Loucy (cell line): ENCODE measurements at regions not wholly inside any gene's neighbourhood (a gene's known extent, or its start where the extent isn't known, plus 50 kb on each side); places are given as distances from the start of the nearest gene placed in this dataset.
"Not testable (repeated sequence)": the region's sequence is repeated elsewhere in the genome, so short reads cannot be mapped to it uniquely, and the experiment has no call there.

Experiments
- CTCF ChIP-seq: fragments of 200-600 bp; sonication (generic); conservative IDR thresholded peaks from 2 replicates; pipeline ENCODE4 v1.5.1; 2014; ENCODE audit warnings: mild to moderate bottlenecking, antibody characterized with exemption, low read length
- EZH2phosphoT487 ChIP-seq: fragments of 200-600 bp; IDR thresholded peaks from 2 replicates; pipeline ENCODE4 v1.6.1; 2018; ENCODE audit warnings: antibody characterized with exemption, mild to moderate bottlenecking, moderate library complexity, borderline replicate concordance

DNA sequence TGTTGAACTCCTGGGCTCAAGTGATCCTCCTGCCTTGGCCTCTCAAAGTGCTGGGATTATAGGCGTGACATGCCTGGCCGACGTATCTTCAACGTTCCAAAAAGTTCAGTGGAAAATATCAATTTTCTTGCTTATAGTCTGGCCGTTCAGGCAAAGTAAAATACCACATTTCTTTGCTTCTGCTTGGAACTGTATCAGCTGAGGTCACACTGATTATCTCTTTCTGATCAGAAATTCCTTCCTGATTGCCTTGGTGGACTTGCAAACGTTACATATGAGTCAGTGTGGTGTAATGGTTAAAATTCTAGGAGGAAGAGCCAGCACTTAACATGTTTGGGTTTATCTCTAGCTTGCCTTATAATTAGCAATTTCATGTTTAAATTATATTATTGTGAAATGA lies 189.5 kb upstream of the VKORC1L1 start:
- TF ChIP-seq CTCF, EZH2phosphoT487: not testable (repeated sequence)
